KMS-11 (cell line): ENCODE measurements at regions not wholly inside any gene's neighbourhood (a gene's known extent, or its start where the extent isn't known, plus 50 kb on each side); places are given as distances from the start of the nearest gene placed in this dataset.

Experiments used
- H2AFZ ChIP-seq: fragments of 200-600 bp; sonication (generic); 2 replicates; pipeline ENCODE4 v1.6.1; 2016; ENCODE audit warnings: antibody characterized with exemption, mixed run types, low read depth
- H3K27ac ChIP-seq: fragments of 200-600 bp; sonication (generic); 2 replicates; pipeline ENCODE4 v1.6.1; 2016; ENCODE audit warnings: mild to moderate bottlenecking, mixed run types
- H3K27me3 ChIP-seq: fragments of 200-600 bp; sonication (generic); 2 replicates; pipeline ENCODE4 v1.6.1; 2017; ENCODE audit warnings: mild to moderate bottlenecking, low read depth, mixed run types, moderate library complexity; ENCODE audit not compliant: insufficient read depth
- H3K36me3 ChIP-seq: fragments of 200-600 bp; sonication (generic); 2 replicates; pipeline ENCODE4 v1.6.1; 2017; ENCODE audit warnings: mild to moderate bottlenecking, mixed run types; ENCODE audit not compliant: insufficient read depth
- H3K4me1 ChIP-seq: fragments of 200-600 bp; sonication (generic); 2 replicates; pipeline ENCODE4 v1.6.1; 2016; ENCODE audit warnings: mild to moderate bottlenecking, low read depth, mixed run types; ENCODE audit not compliant: poor library complexity, severe bottlenecking
- H3K4me2 ChIP-seq: fragments of 200-600 bp; sonication (generic); 2 replicates; pipeline ENCODE4 v1.7.0; 2016; ENCODE audit warnings: mild to moderate bottlenecking, mixed run types
- H3K4me3 ChIP-seq: fragments of 200-600 bp; sonication (generic); IDR thresholded peaks from 2 replicates; pipeline ENCODE4 v1.6.1; 2017; ENCODE audit warnings: low read depth, low read length, mixed read lengths; ENCODE audit not compliant: insufficient read depth
- H3K79me2 ChIP-seq: fragments of 200-600 bp; sonication (generic); 2 replicates; pipeline ENCODE4 v1.6.1; 2016; ENCODE audit warnings: low read depth, mixed run types; ENCODE audit not compliant: insufficient read depth
- H3K9ac ChIP-seq: fragments of 200-600 bp; sonication (generic); 2 replicates; pipeline ENCODE4 v1.6.1; 2016; ENCODE audit warnings: mild to moderate bottlenecking, mixed run types
- H4K20me1 ChIP-seq: fragments of 200-600 bp; sonication (generic); 2 replicates; pipeline ENCODE4 v1.6.1; 2016; ENCODE audit warnings: mild to moderate bottlenecking, mixed run types; ENCODE audit not compliant: insufficient read depth
- TF ChIP-seq, protein P1 (sequence below): fragments of 200-600 bp; sonication (generic); conservative IDR thresholded peaks from 2 replicates; pipeline ENCODE4 v1.6.1; 2017; ENCODE audit warnings: low read depth, mild to moderate bottlenecking, antibody characterized with exemption, low read length, moderate library complexity, mixed read lengths

DNA sequence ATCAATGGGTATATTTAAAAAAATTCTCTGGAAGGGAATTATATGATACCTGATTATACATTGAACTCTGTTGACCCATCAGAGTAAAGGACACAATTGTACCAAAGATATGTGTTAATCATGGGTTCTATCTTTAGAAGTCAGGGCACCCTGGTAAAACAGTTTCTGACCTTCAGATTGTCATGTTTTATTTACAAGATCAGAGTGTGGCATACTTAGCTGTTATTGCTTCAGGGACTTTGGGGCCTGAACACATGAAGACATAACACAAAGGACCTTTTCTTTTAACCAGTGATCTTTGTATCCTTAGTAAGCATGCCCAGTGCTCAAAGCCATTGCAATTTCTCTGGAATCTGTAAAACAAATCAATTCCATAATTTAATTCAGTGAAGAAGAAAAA, 204.8 kb upstream of the RPS6KA3 start:
- TF ChIP-seq, protein P1, sequence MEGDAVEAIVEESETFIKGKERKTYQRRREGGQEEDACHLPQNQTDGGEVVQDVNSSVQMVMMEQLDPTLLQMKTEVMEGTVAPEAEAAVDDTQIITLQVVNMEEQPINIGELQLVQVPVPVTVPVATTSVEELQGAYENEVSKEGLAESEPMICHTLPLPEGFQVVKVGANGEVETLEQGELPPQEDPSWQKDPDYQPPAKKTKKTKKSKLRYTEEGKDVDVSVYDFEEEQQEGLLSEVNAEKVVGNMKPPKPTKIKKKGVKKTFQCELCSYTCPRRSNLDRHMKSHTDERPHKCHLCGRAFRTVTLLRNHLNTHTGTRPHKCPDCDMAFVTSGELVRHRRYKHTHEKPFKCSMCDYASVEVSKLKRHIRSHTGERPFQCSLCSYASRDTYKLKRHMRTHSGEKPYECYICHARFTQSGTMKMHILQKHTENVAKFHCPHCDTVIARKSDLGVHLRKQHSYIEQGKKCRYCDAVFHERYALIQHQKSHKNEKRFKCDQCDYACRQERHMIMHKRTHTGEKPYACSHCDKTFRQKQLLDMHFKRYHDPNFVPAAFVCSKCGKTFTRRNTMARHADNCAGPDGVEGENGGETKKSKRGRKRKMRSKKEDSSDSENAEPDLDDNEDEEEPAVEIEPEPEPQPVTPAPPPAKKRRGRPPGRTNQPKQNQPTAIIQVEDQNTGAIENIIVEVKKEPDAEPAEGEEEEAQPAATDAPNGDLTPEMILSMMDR, result no peak
- Histone ChIP-seq H3K27me3 (no peaks in the 10 kb centered on the region), H3K79me2 (no peaks in the 10 kb centered on the region), H2AFZ (no peak overlapping the region), H4K20me1 (no peaks in the 10 kb centered on the region), H3K4me3 (no peak overlapping the region), H3K4me2 (no peak overlapping the region), H3K4me1 (no peaks in the 10 kb centered on the region), H3K36me3 (no peaks in the 10 kb centered on the region), H3K27ac (no peak overlapping the region), H3K9ac (no peak overlapping the region)

DNA sequence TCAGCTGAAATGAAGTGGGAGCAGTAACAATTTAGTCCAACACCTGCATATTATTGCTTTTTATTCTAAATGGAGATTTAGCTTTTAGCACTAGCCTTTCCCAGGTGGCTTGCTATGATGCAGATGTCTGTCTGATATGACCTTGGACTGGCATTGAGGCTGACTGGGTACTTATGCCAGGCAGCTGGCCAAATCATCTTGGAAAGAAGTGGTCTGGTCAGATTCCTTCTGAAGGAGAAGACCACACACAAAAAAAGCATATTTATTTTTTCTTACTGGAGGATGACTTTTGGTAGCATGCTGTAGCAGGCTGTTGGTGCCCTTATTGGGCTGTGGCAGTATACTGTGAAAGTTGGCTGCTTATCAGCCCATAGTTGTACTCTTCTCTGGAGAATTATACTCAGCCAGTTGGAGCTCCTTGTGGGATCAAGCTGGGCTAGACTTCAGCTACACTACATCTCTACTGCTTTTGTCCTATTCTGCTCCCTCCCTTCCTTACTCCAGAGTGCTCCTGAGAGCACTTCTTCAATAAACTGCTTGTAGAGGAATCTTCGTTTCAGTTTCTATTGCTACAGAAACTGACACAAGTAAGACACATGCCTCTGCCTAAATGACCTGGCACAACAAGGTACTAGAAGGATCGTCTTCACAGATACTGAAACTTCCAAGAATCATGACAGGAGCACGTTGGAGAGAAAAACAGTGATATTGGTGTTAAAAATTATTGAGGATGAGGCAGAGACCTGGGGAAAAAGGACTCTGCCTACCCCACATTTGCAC, 196.8 kb upstream of the RPS6KA3 start:
- no peaks in the 10 kb centered on the region for H3K36me3 ChIP-seq
- H3K4me2 ChIP-seq, result peak overlapping the region; percentile 68
- no peak overlapping the region for H3K4me3 ChIP-seq
- H3K9ac ChIP-seq, result no peak overlapping the region
- H3K27me3 ChIP-seq, result no peaks in the 10 kb centered on the region
- H2AFZ ChIP-seq, result peak overlapping the region; percentile 39
- no peaks in the 10 kb centered on the region for H4K20me1 ChIP-seq
- no peaks in the 10 kb centered on the region for H3K79me2 ChIP-seq
- H3K27ac ChIP-seq, result peak overlapping the region; percentile 2; the same call in 1 of the 2 replicates
- peaks cover 17% of the 10 kb centered on the region for H3K4me1 ChIP-seq
- TF ChIP-seq, protein P1, result no peak

DNA sequence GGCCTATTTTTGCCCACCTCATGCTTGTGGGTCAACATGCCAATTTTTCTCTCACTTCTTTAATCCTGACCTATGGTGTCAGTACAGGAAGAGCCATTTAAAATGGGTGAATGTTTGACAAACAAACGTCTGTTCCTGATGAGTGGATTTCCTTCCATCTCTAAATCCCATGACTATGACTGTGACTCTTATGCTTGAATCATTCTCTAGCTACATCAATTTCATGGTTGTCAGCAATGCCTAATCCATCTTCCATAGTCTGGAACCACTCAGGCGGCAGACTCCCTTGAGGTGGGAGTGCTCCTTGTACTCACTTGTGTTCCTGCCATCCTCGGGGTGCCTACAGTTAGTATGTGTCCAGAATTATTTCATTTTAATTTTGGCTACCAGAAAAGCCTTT, 194.9 kb upstream of the RPS6KA3 start:
- no peak overlapping the region for H3K9ac ChIP-seq
- H2AFZ ChIP-seq, result no peak overlapping the region
- H3K27me3 ChIP-seq, result no peaks in the 10 kb centered on the region
- H3K79me2 ChIP-seq, result no peaks in the 10 kb centered on the region
- no peaks in the 10 kb centered on the region for H3K36me3 ChIP-seq
- H3K27ac ChIP-seq, result no peak overlapping the region
- peaks cover 17% of the 10 kb centered on the region for H3K4me1 ChIP-seq
- H3K4me3 ChIP-seq, result no peak overlapping the region
- H4K20me1 ChIP-seq, result no peaks in the 10 kb centered on the region
- H3K4me2 ChIP-seq, result no peak overlapping the region
- TF ChIP-seq, protein P1, result no peak

DNA sequence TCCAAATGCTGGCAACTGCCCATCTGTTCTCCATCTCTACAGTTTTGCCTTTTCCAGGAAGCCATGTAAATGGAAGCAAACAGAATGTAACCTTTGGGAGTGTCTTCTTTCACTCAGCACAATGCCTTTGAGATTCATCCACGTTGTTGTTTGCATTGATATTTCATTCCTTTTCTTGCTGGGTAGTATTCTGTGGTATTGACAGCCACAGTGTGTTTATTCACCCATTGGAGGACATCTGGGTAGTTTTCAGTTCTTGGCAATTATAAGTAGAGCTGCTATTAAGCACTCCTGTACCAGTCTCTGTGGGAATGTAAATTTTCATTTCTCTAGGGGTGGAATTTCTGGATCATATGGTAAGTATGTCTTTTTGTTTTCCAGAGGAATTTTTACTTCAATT, 194.3 kb upstream of the RPS6KA3 start:
- Histone ChIP-seq H2AFZ (no peak overlapping the region), H3K4me1 (peaks cover 17% of the 10 kb centered on the region), H3K79me2 (no peaks in the 10 kb centered on the region), H3K4me2 (no peak overlapping the region), H3K27ac (no peak overlapping the region), H3K36me3 (no peaks in the 10 kb centered on the region), H3K4me3 (no peak overlapping the region), H4K20me1 (no peaks in the 10 kb centered on the region), H3K9ac (no peak overlapping the region), H3K27me3 (no peaks in the 10 kb centered on the region)
- TF ChIP-seq, protein P1, result no peak
